Vagina (tissue), 2 donors: ENCODE measurements at regions not wholly inside any gene's neighbourhood (a gene's known extent, or its start where the extent isn't known, plus 50 kb on each side); places are given as distances from the start of the nearest gene placed in this dataset.

ENCODE experiments used
- DNase-seq, 2 donors: peaks; one replicate each; pipeline ENCODE4 v3.0.0-alpha.2; 2017; ENCODE audit errors: extremely low spot score in 2 of 2
- H3K27ac ChIP-seq: fragments of 200-600 bp; sonication (generic); one replicate; pipeline ENCODE4 v1.5.1; 2019
- H3K27me3 ChIP-seq: fragments of 200-600 bp; sonication (generic); one replicate; pipeline ENCODE4 v1.5.1; 2019
- H3K36me3 ChIP-seq, 2 donors: fragments of 200-600 bp; sonication (generic); one replicate each; pipeline ENCODE4 v1.5.1; 2017 to 2019
- H3K4me1 ChIP-seq: fragments of 200-600 bp; sonication (generic); one replicate; pipeline ENCODE4 v1.5.1; 2019
- H3K4me3 ChIP-seq, 2 donors: fragments of 200-600 bp; sonication (generic); 1 replicate in 1 of 2; 2 replicates in 1 of 2; pipeline ENCODE4 v1.5.1; 2016 to 2019
- H3K9me3 ChIP-seq: fragments of 200-600 bp; sonication (generic); one replicate; pipeline ENCODE4 v1.5.1; 2019
- POLR2A ChIP-seq, 2 donors: fragments of 450-650 bp; IDR thresholded peaks; one replicate each; pipeline ENCODE4 v1.6.1; 2017; ENCODE audit warnings: antibody characterized with exemption in 2 of 2, mild to moderate bottlenecking in 2 of 2, moderate library complexity in 2 of 2
- POLR2AphosphoS5 ChIP-seq, 2 donors: sonication (generic); formaldehyde crosslinking; IDR thresholded peaks; one replicate each; pipeline ENCODE4 v1.9.0; 2017; ENCODE audit warnings: antibody characterized with exemption in 2 of 2, mild to moderate bottlenecking in 2 of 2, low read depth in 1 of 2; ENCODE audit not compliant: insufficient read depth in 1 of 2
- intact Hi-C: fragments of 100-400 bp; cut with DNase I; formaldehyde crosslinking; loops from one replicate; pipeline ENCODE4 v1.15.1; 2023
- TF ChIP-seq, protein P1 (sequence below), 3 experiments: fragments of 450-650 bp in 2 of 3; fragments of 200-600 bp in 1 of 3; sonication (generic) in 1 of 3; IDR thresholded peaks; one replicate each; pipeline ENCODE4 v1.5.1; 2017 to 2019; ENCODE audit warnings: antibody characterized with exemption in 3 of 3, mild to moderate bottlenecking in 2 of 3, moderate library complexity in 2 of 3

DNA sequence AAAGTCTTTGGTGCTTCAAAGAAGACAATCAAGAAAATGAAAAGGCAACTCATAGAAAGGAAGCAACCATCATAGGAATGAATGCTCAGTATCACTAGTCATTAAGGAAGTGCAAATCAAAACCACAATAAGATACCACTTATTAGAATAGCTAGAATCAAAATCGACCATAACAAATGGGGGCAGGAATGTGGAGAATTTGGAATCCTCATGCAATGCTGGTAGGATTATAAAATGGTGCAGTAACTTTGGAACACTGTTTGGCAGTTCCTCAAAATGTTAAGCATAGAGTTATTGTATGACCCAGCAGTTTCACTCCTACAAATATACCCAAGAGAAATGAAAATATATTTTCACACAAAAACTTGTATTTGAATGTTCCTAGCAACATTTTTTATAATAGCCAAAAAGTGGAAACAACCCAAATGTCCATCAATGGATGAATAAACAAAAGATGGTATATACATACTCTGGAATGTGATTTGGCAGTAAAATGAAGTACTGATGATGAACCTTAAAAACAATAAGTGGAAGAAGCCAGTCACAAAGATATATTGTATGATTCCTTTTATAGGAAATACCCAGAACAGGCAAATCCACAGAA is 105.6 kb downstream of the MIS18A start:
- no peaks in the 10 kb centered on the region for H3K4me1 ChIP-seq
- no peaks in the 10 kb centered on the region for H3K27me3 ChIP-seq
- no peak overlapping the region for H3K4me3 ChIP-seq
- intact Hi-C loops = no loop called here
- H3K36me3 ChIP-seq = no peaks in the 10 kb centered on the region
- TF ChIP-seq, protein P1, sequence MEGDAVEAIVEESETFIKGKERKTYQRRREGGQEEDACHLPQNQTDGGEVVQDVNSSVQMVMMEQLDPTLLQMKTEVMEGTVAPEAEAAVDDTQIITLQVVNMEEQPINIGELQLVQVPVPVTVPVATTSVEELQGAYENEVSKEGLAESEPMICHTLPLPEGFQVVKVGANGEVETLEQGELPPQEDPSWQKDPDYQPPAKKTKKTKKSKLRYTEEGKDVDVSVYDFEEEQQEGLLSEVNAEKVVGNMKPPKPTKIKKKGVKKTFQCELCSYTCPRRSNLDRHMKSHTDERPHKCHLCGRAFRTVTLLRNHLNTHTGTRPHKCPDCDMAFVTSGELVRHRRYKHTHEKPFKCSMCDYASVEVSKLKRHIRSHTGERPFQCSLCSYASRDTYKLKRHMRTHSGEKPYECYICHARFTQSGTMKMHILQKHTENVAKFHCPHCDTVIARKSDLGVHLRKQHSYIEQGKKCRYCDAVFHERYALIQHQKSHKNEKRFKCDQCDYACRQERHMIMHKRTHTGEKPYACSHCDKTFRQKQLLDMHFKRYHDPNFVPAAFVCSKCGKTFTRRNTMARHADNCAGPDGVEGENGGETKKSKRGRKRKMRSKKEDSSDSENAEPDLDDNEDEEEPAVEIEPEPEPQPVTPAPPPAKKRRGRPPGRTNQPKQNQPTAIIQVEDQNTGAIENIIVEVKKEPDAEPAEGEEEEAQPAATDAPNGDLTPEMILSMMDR (IDR thresholded peaks at IDR 0.05) = no peak
- DNase-seq = no peak
- H3K9me3 ChIP-seq = no peaks in the 10 kb centered on the region
- H3K27ac ChIP-seq = no peak overlapping the region

DNA sequence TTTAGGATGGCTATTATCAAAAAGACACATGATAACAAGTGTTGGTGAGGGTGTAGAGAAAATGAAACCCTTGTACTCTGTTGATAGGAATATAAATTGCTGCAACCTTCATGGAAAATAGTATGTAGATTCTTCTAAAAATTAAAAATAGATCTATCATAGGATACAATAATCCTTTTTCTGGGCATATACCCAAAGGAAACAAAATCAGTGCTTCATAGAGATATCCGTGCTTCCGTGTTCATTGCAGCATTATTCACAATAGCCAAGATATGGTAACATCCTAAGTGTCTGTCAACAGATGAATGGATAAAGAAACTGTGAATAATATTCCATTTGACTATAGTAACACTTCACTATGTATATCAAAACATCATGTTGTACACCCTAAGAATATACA is 106.7 kb downstream of the MIS18A start:
- intact Hi-C loops = no loop called here
- Histone ChIP-seq H3K4me3 (no peak overlapping the region), H3K9me3 (no peaks in the 10 kb centered on the region), H3K36me3 (no peaks in the 10 kb centered on the region), H3K27ac (no peak overlapping the region), H3K27me3 (no peaks in the 10 kb centered on the region), H3K4me1 (no peaks in the 10 kb centered on the region)
- no peak for DNase-seq
- TF ChIP-seq, protein P1 (IDR thresholded peaks at IDR 0.05) = no peak
- TF ChIP-seq POLR2A (IDR thresholded peaks at IDR 0.05) (no peak), POLR2AphosphoS5 (IDR thresholded peaks at IDR 0.05; ENCODE audit: insufficient read depth in 1 of 2, low read depth in 1 of 2) (no peak)

DNA sequence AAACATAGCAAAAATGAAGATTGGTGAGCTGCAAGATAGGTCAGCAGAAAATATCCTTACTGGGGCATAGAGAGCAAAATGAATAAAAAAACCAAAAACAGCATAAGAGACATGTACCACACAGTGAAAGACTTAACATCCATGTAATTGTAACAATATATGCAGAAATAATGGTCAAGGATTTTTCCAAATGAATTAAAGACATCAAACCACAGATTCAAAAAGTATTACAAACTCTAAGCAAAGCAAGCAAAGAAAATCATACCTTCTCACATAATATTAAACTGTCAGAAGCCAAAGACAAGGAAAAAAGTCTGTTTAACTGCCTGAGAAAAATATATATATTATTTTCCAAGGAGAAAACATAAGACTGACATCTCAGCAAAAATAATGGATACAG is 111.3 kb downstream of the MIS18A start:
- no peak overlapping the region for H3K4me3 ChIP-seq
- intact Hi-C loops = no loop called here
- DNase-seq = no peak
- no peaks in the 10 kb centered on the region for H3K4me1 ChIP-seq
- TF ChIP-seq, protein P1 (IDR thresholded peaks at IDR 0.05) = no peak
- TF ChIP-seq POLR2A (IDR thresholded peaks at IDR 0.05) = no peak
- TF ChIP-seq POLR2AphosphoS5 (IDR thresholded peaks at IDR 0.05; ENCODE audit: insufficient read depth in 1 of 2, low read depth in 1 of 2) = no peak
- H3K36me3 ChIP-seq = no peaks in the 10 kb centered on the region
- no peaks in the 10 kb centered on the region for H3K9me3 ChIP-seq
- no peak overlapping the region for H3K27ac ChIP-seq
- no peaks in the 10 kb centered on the region for H3K27me3 ChIP-seq

- no peak for DNase-seq
- TF ChIP-seq, protein P1 (IDR thresholded peaks at IDR 0.05) = no peak
- TF ChIP-seq POLR2AphosphoS5 (IDR thresholded peaks at IDR 0.05; ENCODE audit: insufficient read depth in 1 of 2, low read depth in 1 of 2) = no peak
- no peak for TF ChIP-seq POLR2A (IDR thresholded peaks at IDR 0.05)
- Histone ChIP-seq H3K4me1 (no peaks in the 10 kb centered on the region), H3K4me3 (no peak overlapping the region), H3K36me3 (no peaks in the 10 kb centered on the region), H3K27me3 (no peaks in the 10 kb centered on the region), H3K9me3 (no peaks in the 10 kb centered on the region), H3K27ac (no peak overlapping the region)
- intact Hi-C loops = no loop called here
Measured at GRCh38 chr21:32163386-32163785, 115.5 kb downstream of the MIS18A start.

DNA sequence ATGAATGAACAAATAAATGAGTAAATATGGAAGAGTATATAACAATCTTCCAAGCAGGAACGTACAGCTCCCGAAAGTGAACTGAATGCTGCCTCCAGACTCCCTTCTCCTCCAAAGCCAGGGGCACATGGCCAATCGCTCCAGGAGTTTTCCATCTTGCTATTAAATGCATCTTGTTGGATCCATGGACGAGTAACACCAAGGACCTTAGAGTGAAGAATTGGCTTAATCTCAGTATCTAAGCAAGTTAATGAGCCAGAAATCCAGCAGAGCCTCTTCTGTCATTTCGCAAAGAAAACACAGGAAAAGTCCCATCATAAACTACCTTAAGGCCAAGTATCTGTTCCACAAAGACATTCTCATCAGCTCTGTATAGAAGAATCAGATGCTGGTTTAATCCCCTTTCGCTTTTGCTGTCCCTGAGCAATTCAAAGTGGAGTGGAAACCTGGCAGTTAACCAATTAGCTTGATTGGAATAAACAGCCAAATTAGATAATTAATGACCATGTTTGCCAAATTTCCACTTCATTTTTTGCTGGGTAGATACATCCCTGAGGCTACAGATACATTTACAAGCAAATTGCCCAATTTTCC is 116.0 kb downstream of the MIS18A start:
- Histone ChIP-seq H3K4me3 (no peak overlapping the region), H3K27me3 (no peaks in the 10 kb centered on the region), H3K9me3 (no peaks in the 10 kb centered on the region), H3K36me3 (no peaks in the 10 kb centered on the region), H3K27ac (no peak overlapping the region), H3K4me1 (no peaks in the 10 kb centered on the region)
- intact Hi-C loops = no loop called here
- DNase-seq = no peak
- no peak for TF ChIP-seq POLR2AphosphoS5 (IDR thresholded peaks at IDR 0.05; ENCODE audit: insufficient read depth in 1 of 2, low read depth in 1 of 2)
- TF ChIP-seq POLR2A (IDR thresholded peaks at IDR 0.05) = no peak
- TF ChIP-seq, protein P1 (IDR thresholded peaks at IDR 0.05) = no peak
